Dedifferentiated amniotic fluid mesenchymal stem cell (primary cell): ENCODE measurements at regions not wholly inside any gene's neighbourhood (a gene's known extent, or its start where the extent isn't known, plus 50 kb on each side); places are given as distances from the start of the nearest gene placed in this dataset.

ENCODE experiments used
- DNase-seq: peaks from one replicate; pipeline ENCODE4 v3.0.0-alpha.2; 2016; ENCODE audit errors: extremely low spot score

DNA sequence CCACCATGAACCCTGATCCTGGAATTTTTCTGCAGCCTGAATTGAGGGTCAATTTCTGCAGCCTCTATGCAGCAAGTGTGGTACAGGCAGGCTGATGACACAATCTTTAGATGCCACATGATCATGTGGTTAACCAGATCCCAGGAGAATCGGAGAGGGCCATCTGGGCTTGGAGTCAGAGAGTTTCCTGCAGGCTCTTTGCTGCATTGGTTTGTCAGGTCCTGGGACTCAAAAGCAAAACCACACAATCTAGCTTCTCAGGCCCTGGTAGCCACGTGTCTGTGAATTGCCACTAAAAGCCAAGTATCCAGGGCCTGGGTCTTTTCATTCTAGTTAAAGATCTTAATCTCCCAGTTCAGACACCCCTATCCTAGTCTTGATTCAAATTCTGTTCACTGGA lies 464.5 kb downstream of the BCOR start:
- DNase-seq: no peak

DNA sequence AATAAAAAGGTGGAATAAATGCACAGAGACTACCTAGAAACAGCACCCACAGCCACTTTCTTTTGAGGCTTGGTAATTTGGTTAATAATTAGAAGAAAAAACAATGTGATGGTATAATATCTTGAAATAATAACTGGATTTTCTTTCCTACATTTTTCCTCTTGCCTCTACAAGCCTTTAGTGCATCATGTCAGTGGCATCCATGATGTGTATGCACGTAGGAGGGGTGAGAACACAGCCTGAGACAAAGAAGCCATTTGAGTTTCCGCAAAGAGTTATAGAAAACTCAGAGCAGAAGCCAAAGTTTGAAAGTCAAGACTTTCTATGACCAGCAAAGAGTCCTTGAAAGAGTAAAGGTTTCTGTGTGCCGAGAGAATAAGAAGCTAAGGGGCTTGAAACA lies 461.3 kb downstream of the BCOR start:
- no peak for DNase-seq

GRCh38 chrX:39638526-39638925 lies 459.2 kb downstream of the BCOR start:
- no peak for DNase-seq

GRCh38 chrX:39639871-39640270 lies 457.9 kb downstream of the BCOR start:
- DNase-seq: no peak

GRCh38 chrX:39640866-39641265 lies 456.9 kb downstream of the BCOR start:
- no peak for DNase-seq

- no peak for DNase-seq
These were observed 455.7 kb downstream of the BCOR start for GRCh38 chrX:39642071-39642470.

DNA sequence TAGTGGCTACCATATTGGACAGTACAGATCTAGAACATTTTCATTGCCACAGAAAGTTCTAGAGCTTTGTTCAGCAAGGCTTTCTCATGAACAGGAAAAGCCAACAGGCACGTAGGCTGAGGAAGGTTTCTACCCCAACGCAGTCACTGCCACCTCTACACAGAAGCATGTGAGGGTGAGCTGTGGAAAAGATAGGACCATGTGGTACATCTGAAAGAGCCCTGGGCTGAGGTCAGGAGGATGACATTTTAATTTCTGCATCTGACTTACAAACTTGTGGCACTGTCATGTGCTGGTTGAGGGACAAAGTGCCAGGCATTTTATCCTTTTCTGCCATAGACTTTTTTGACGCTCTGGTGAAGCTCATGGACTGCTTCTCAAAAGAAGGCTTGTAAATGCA lies 454.2 kb downstream of the BCOR start:
- no peak for DNase-seq

- peak; percentile 39 for DNase-seq
These were observed 452.4 kb downstream of the BCOR start for GRCh38 chrX:39645178-39645895.

GRCh38 chrX:39648548-39649254 lies 449.1 kb downstream of the BCOR start:
- DNase-seq: no peak

- DNase-seq: no peak
These were observed 446.9 kb downstream of the BCOR start for GRCh38 chrX:39650768-39651347.

DNA sequence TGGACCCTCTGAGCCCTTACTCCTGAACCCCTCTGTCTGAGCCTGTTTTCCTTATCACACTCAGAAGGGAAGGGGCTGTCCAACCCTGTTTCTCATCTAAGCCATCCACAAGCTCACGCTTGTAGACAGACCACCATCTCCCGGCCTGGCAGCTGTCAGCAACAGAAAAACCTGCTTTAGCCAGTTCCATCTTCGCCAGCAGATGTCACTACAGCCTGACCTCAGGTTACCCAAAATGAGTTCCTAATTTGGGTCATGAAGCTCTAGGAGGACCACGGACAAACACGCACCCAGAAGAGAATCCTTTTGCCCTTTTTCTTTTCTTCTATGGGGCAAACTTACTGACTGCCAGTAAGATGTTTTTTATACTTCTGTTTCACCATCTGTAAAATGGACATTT lies 445.4 kb downstream of the BCOR start:
- no peak for DNase-seq

GRCh38 chrX:39653691-39654090 lies 444.1 kb downstream of the BCOR start:
- no peak for DNase-seq

GRCh38 chrX:39654183-39654925 lies 443.4 kb downstream of the BCOR start:
- no peak for DNase-seq

DNA sequence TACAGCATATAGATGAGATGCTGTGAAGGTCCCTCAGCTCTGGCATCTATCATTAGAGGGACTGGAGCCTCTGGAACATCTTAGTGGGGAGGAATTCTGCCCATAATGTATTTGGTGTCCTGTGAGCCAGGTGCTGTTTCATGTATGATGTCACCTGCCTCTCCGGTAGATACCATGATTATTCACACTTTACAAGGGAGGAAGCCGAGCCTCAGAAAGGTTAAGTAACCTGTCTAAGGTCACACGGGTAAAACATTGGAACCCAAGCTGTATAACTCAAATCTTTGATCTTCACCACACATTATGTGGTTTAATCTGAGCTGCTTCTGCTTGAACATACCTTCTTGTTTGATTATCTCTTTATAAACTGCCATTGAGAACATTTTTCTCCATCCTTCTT lies 442.8 kb downstream of the BCOR start:
- no peak for DNase-seq

- no peak for DNase-seq
These were observed 436.4 kb downstream of the BCOR start for GRCh38 chrX:39661116-39661907.

DNA sequence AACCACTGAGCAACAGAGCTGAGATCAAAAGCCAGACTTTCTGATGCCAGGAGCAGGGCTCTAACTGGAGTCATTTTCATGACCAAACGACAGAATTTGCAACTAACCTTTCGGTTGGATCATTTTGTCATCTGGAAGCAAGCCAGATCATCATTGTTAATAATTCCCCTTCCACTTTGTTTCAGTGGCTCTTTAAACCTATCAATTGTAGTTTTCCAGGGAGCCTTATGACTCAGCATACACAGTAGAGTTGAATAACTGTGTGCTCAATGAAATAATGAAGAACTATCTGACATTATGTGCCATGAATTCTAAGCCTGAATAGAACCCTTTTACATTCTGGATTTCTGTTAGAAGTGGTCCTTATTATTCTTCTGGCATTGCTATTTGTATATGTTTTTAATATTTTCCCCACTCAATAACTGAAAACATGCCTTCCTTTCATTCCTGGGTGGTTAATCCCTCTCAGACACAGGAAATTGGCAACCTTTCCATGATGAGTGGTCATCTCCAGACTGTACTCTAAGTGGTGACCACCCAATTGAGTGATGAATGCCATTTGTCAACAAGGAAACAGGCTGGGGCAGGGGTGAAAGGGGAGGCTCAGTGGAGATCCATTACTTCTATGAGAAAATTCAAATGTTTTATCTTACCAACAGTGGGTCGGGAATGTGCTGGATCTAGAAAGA lies 431.8 kb downstream of the BCOR start:
- DNase-seq: no peak

GRCh38 chrX:39667191-39667590 lies 430.6 kb downstream of the BCOR start:
- DNase-seq: no peak

- DNase-seq: no peak
These were observed 429.8 kb downstream of the BCOR start for GRCh38 chrX:39667736-39668482.

DNA sequence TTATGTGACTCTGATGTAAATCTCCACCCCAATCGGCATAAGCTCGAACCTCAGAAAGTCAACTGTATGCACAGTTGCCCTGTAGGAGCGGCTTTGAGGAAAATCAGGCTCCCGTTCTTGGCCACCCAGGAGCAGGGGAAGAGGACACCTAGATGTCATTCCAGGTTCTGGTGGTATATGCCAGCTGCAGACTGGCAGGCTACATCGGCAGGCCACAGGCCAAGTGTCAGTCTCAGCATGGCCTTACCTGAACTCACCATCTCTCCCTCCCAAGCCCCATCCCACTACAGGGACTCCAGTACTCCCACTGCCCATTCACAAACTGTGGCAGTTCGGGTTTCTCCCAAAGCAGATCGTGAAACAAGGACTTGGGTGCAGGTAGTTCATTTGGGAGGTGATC lies 428.1 kb downstream of the BCOR start:
- DNase-seq: no peak

DNA sequence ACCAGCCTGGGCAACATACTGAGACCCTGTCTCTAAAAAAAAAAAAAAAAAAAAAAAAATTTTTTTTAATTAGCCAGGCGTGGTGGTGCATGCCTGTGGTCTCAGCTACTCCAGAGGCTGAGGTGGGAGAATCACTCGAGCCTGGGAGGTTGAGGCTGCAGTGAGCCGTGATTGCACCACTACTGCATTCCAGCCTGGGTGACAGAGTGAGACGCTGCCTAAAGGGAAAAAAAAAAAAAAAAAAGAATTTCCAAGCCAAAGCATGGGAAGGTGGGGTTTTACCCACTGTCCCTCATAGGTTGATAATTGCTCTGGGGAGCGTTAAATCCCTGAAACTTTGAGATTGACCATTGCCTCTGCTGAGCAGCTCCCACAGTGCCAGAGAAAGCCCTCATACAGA lies 427.5 kb downstream of the BCOR start:
- no peak for DNase-seq
